ENCODE measurements at regions not wholly inside any gene's neighbourhood (a gene's known extent, or its start where the extent isn't known, plus 50 kb on each side); places are given as distances from the start of the nearest gene placed in this dataset.

DNA sequence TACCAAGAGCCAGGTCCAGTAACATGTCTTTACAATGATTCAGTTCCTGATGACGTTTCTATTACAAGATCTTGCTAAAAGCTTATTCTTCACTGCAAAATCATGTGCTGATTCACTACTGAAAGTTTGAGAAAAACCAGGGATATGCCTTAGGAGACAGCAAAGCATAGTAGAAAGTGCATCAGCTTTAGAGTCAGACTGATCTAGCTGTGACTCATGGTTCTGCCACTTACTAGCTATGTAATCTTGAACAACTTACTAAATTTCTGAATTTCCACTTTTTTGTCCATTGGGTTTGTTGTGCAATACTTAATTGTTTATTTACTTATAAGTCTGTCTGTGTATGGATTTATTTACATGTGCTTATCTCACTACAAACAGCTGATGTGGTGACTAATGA lies 198.5 kb upstream of the RSPO3 start:
- TF ChIP-seq, protein P1, sequence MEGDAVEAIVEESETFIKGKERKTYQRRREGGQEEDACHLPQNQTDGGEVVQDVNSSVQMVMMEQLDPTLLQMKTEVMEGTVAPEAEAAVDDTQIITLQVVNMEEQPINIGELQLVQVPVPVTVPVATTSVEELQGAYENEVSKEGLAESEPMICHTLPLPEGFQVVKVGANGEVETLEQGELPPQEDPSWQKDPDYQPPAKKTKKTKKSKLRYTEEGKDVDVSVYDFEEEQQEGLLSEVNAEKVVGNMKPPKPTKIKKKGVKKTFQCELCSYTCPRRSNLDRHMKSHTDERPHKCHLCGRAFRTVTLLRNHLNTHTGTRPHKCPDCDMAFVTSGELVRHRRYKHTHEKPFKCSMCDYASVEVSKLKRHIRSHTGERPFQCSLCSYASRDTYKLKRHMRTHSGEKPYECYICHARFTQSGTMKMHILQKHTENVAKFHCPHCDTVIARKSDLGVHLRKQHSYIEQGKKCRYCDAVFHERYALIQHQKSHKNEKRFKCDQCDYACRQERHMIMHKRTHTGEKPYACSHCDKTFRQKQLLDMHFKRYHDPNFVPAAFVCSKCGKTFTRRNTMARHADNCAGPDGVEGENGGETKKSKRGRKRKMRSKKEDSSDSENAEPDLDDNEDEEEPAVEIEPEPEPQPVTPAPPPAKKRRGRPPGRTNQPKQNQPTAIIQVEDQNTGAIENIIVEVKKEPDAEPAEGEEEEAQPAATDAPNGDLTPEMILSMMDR (IDR thresholded peaks at IDR 0.05): no peak
- TF ChIP-seq POLR2A (IDR thresholded peaks at IDR 0.05): no peak

Data from thyroid gland (tissue), 4 donors.